NT2/D1 (cell line): ENCODE measurements at regions not wholly inside any gene's neighbourhood (a gene's known extent, or its start where the extent isn't known, plus 50 kb on each side); places are given as distances from the start of the nearest gene placed in this dataset.
"Not testable (repeated sequence)": the region's sequence is repeated elsewhere in the genome, so short reads cannot be mapped to it uniquely, and the experiment has no call there.

Source experiments
- DNase-seq: peaks from one replicate; pipeline ENCODE4 v3.0.0-alpha.2; 2011; ENCODE audit warnings: low read depth, low spot score
- H3K27me3 ChIP-seq: 2 replicates; pipeline ENCODE4 v1.6.0; 2011; ENCODE audit warnings: mild to moderate bottlenecking; ENCODE audit not compliant: insufficient read length, insufficient read depth
- H3K36me3 ChIP-seq: 2 replicates; pipeline ENCODE4 v1.6.1; 2011; ENCODE audit warnings: mild to moderate bottlenecking, low read length, mixed read lengths; ENCODE audit not compliant: insufficient read depth, insufficient read length
- H3K4me1 ChIP-seq: 2 replicates; pipeline ENCODE4 v1.5.1; 2011; ENCODE audit not compliant: insufficient read depth, insufficient read length
- H3K4me3 ChIP-seq: 2 replicates; pipeline ENCODE4 v1.5.1; 2011; ENCODE audit warnings: low read depth; ENCODE audit not compliant: insufficient read length
- H3K9ac ChIP-seq: 2 replicates; pipeline ENCODE4 v1.6.0; 2011; ENCODE audit warnings: low read depth; ENCODE audit not compliant: insufficient read length
- H3K9me3 ChIP-seq: 2 replicates; pipeline ENCODE4 v1.5.1; 2011; ENCODE audit warnings: mild to moderate bottlenecking, low read length; ENCODE audit not compliant: insufficient read depth
- SUZ12 ChIP-seq: IDR thresholded peaks from 2 replicates; pipeline ENCODE4 v1.6.1; 2011; ENCODE audit not compliant: insufficient read length, insufficient read depth; ENCODE audit errors: extremely low read depth
- YY1 ChIP-seq: IDR thresholded peaks from 2 replicates; pipeline ENCODE4 v1.6.1; 2011; ENCODE audit not compliant: insufficient read length, insufficient read depth
- ZNF274 ChIP-seq: IDR thresholded peaks from 2 replicates; pipeline ENCODE4 v1.6.1; 2011; ENCODE audit warnings: mild to moderate bottlenecking, low read depth, low read length

- no peak overlapping the region for H3K9ac ChIP-seq
- H3K36me3 ChIP-seq = no peaks in the 10 kb centered on the region
- no peaks in the 10 kb centered on the region for H3K9me3 ChIP-seq
- no peaks in the 10 kb centered on the region for H3K27me3 ChIP-seq
- H3K4me3 ChIP-seq = no peak overlapping the region
- TF ChIP-seq ZNF274 (no peak), YY1 (no peak), SUZ12 (no peak)
- no peak for DNase-seq
- peaks cover 3% of the 10 kb centered on the region for H3K4me1 ChIP-seq
Observed at GRCh38 chr7:6934981-6935380, 108.9 kb upstream of the CCZ1B start.

GRCh38 chr7:6936626-6937025 is 110.6 kb upstream of the CCZ1B start:
- not testable (repeated sequence) for H3K4me1 ChIP-seq, H3K4me3 ChIP-seq, H3K27me3 ChIP-seq, H3K9ac ChIP-seq, H3K9me3 ChIP-seq, H3K36me3 ChIP-seq, DNase-seq

GRCh38 chr7:6937746-6938145 is 111.7 kb upstream of the CCZ1B start:
- H3K4me3 ChIP-seq, H3K4me1 ChIP-seq, H3K9me3 ChIP-seq, H3K36me3 ChIP-seq, DNase-seq, H3K27me3 ChIP-seq: not testable (repeated sequence)
- peak overlapping the region; percentile 32 for H3K9ac ChIP-seq

- DNase-seq = peak; percentile 13
- H3K4me1 ChIP-seq = not testable (repeated sequence)
Observed at GRCh38 chr7:6938284-6938683, 112.2 kb upstream of the CCZ1B start.

GRCh38 chr7:6939126-6939525 is 113.1 kb upstream of the CCZ1B start:
- H3K9me3 ChIP-seq, DNase-seq, H3K36me3 ChIP-seq, H3K4me1 ChIP-seq, H3K9ac ChIP-seq, H3K4me3 ChIP-seq, H3K27me3 ChIP-seq: not testable (repeated sequence)

More at GRCh38 chr7:6938284-6938683, 112.2 kb upstream of the CCZ1B start:
- H3K4me3 ChIP-seq, H3K9me3 ChIP-seq, H3K27me3 ChIP-seq, H3K9ac ChIP-seq, H3K36me3 ChIP-seq: not testable (repeated sequence)

- not testable (repeated sequence) for H3K4me1 ChIP-seq, H3K4me3 ChIP-seq, H3K27me3 ChIP-seq, H3K36me3 ChIP-seq, H3K9me3 ChIP-seq, DNase-seq, H3K9ac ChIP-seq
Observed at GRCh38 chr7:6939896-6940295, 113.8 kb upstream of the CCZ1B start.

- DNase-seq, H3K4me1 ChIP-seq, H3K27me3 ChIP-seq, H3K4me3 ChIP-seq, H3K9ac ChIP-seq, H3K36me3 ChIP-seq, H3K9me3 ChIP-seq: not testable (repeated sequence)
Observed at GRCh38 chr7:6946873-6947272, 120.8 kb upstream of the CCZ1B start.

- H3K9ac ChIP-seq, H3K36me3 ChIP-seq, H3K27me3 ChIP-seq, H3K4me3 ChIP-seq, DNase-seq, H3K9me3 ChIP-seq, H3K4me1 ChIP-seq: not testable (repeated sequence)
Observed at GRCh38 chr7:6950231-6950630, 124.2 kb upstream of the CCZ1B start.

GRCh38 chr7:6951553-6951952 is 125.5 kb upstream of the CCZ1B start:
- H3K27me3 ChIP-seq, H3K9me3 ChIP-seq, H3K9ac ChIP-seq, H3K4me1 ChIP-seq, H3K36me3 ChIP-seq, DNase-seq, H3K4me3 ChIP-seq: not testable (repeated sequence)

GRCh38 chr7:6953138-6953797 is 127.2 kb upstream of the CCZ1B start:
- not testable (repeated sequence) for DNase-seq, H3K4me1 ChIP-seq, H3K9me3 ChIP-seq, H3K36me3 ChIP-seq, H3K9ac ChIP-seq, H3K4me3 ChIP-seq, H3K27me3 ChIP-seq

GRCh38 chr7:6953798-6954181 is 127.7 kb upstream of the CCZ1B start:
- DNase-seq, H3K4me1 ChIP-seq, H3K27me3 ChIP-seq, H3K36me3 ChIP-seq, H3K9me3 ChIP-seq, H3K9ac ChIP-seq, H3K4me3 ChIP-seq: not testable (repeated sequence)

GRCh38 chr7:6955385-6955784 is 129.3 kb upstream of the CCZ1B start:
- not testable (repeated sequence) for DNase-seq, H3K4me3 ChIP-seq, H3K4me1 ChIP-seq, H3K9me3 ChIP-seq, H3K36me3 ChIP-seq, H3K9ac ChIP-seq, H3K27me3 ChIP-seq
